HepG2 (cell line): ENCODE measurements at regions not wholly inside any gene's neighbourhood (a gene's known extent, or its start where the extent isn't known, plus 50 kb on each side); places are given as distances from the start of the nearest gene placed in this dataset.

Experiments
- SAFB2 ChIP-seq: sonication (generic); formaldehyde crosslinking; IDR thresholded peaks from 2 replicates; pipeline ENCODE4 v1.5.1; 2020; ENCODE audit warnings: missing genetic modification reagents, low read depth, mild to moderate bottlenecking, borderline replicate concordance
- TP53 ChIP-seq: sonication (generic); formaldehyde crosslinking; conservative IDR thresholded peaks from 2 replicates; pipeline ENCODE4 v1.4.0; 2020; ENCODE audit warnings: missing genetic modification reagents
- TF ChIP-seq, protein P1 (sequence below): sonication (generic); formaldehyde crosslinking; IDR thresholded peaks from 2 replicates; pipeline ENCODE4 v1.4.0; 2020; ENCODE audit warnings: mild to moderate bottlenecking, missing genetic modification reagents

DNA sequence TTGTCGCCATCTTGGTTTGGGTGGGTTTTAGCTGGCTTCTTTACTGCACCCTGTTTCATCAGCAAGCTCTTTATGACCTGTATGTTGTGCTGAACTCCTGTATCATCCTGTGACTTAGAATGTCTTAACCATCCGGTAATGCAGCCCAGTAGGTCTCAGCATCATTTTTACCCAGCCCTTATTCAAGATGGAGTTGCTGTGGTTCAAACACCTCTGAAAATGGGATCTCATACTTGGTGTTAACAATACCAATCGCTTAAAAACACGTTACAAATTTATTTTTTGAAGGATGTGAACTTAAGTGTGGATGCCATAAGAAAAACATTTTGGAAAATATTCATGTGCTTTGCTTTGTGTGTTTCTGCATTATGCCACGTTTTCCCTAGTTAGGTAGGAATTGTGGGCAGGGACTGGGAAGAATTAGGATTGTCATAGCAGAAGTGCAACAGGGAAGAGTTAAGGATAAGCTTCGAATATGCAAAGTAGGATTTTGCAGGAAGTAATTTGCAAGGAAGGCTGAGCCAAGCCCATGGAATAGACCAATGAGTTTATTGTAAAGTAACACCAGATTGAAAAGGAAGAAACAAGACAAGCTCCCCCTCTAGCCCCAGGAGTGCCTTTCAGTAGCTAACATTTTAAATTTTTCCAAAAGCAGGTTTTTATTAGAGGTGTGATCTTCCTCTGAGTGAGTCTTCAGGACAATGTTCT, 56.4 kb downstream of the PRR15 start:
- no peak for TF ChIP-seq TP53 (CRISPR knock-in tag)
- no peak for TF ChIP-seq SAFB2 (CRISPR knock-in tag)
- TF ChIP-seq, protein P1, sequence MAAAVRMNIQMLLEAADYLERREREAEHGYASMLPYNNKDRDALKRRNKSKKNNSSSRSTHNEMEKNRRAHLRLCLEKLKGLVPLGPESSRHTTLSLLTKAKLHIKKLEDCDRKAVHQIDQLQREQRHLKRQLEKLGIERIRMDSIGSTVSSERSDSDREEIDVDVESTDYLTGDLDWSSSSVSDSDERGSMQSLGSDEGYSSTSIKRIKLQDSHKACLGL, result no peak
